Right lobe of liver (tissue), 4 donors: ENCODE measurements at regions not wholly inside any gene's neighbourhood (a gene's known extent, or its start where the extent isn't known, plus 50 kb on each side); places are given as distances from the start of the nearest gene placed in this dataset.

Experiments used
- CTCF ChIP-seq, 4 donors: fragments of 200-600 bp in 3 of 4; fragments of 450-650 bp in 1 of 4; IDR thresholded peaks; one replicate each; pipeline versions ENCODE4 v1.5.1 to v1.8.0; 2016 to 2022; ENCODE audit warnings: antibody characterized with exemption in 4 of 4, mild to moderate bottlenecking in 2 of 4
- POLR2A ChIP-seq: fragments of 450-650 bp; IDR thresholded peaks from one replicate; pipeline ENCODE4 v1.6.1; 2017; ENCODE audit warnings: antibody characterized with exemption, mild to moderate bottlenecking
- donor health status: DM: no; HTN: no; CAD: no.
- donor health status: DM: no; HTN: no; CAD: no.
- donor health status: DM: no; HTN: yes; CAD: no.

DNA sequence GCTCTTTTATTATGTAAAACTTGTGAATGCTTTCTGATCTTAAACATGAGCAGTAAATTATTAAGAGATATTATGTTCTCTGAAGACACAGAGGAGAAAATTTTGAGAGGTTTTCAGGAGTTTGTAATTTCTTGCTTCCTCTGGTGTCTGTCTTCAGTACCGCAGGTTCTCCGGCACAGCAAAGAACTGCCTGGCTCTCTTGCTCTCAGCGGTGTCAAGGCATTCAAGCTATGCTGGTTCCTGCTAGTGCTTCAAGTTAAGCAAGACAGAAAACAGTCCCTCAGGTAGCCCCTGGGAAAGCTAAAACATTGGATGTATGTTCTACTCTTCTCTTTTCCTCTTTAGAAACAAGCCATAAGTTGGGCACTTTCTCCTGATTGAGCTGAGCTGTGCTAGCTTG lies 120.2 kb upstream of the CENPE start:
- TF ChIP-seq CTCF (IDR thresholded peaks at IDR 0.05) (no peak), POLR2A (no peak)
